Endothelial cell of umbilical vein (primary cell): ENCODE measurements at regions not wholly inside any gene's neighbourhood (a gene's known extent, or its start where the extent isn't known, plus 50 kb on each side); places are given as distances from the start of the nearest gene placed in this dataset.

ENCODE experiments used
- BruUV-seq: library from RNA; stranded (reverse); fragments of 400-500 nt; replicated peaks from 2 replicates; lab custom pipeline; 2021; lab: Mats Ljungman, UMichigan
- CTCF ChIA-PET: fragments of 300-600, 350-600 bp; sonication (Branson Sonifier 250); formaldehyde crosslinking; loops from one replicate; lab custom pipeline; 2021; ENCODE audit warnings: antibody characterized with exemption, inconsistent platforms; lab: Charles Lee
- POLR2A ChIA-PET: fragments of 300-600, 350-600 bp; sonication (Branson Sonifier 250); formaldehyde crosslinking; loops from one replicate; lab custom pipeline; 2021; ENCODE audit warnings: antibody characterized with exemption, inconsistent platforms; lab: Charles Lee
- DNase-seq: peaks from one replicate; pipeline ENCODE4 v3.0.0-alpha.2; 2011; ENCODE audit warnings: low read depth, low spot score
- FAIRE-seq: peaks from 2 replicates; lab custom pipeline; 2011; peaks lifted over from hg19 to GRCh38; lab: Jason Lieb, UNC
- H2AFZ ChIP-seq: 2 replicates; pipeline ENCODE4 v1.6.0; 2012; ENCODE audit warnings: low read depth, low read length, control low read depth, inconsistent platforms
- H3K27ac ChIP-seq: 2 replicates; pipeline ENCODE4 v1.5.1; 2011; ENCODE audit warnings: low read depth, mild to moderate bottlenecking, control low read depth, low read length, moderate library complexity; ENCODE audit not compliant: insufficient read depth
- H3K27me3 ChIP-seq, 2 experiments: 2 replicates each; pipeline versions ENCODE4 v1.6.0 to v1.6.1; 2011; ENCODE audit warnings: low read length in 2 of 2, mixed read lengths in 1 of 2; ENCODE audit not compliant: control insufficient read depth in 2 of 2, insufficient read depth in 2 of 2
- H3K36me3 ChIP-seq, 2 experiments: 2 replicates in 1 of 2; 3 replicates in 1 of 2; pipeline ENCODE4 v1.5.1; 2011; ENCODE audit warnings: low read length in 2 of 2, mild to moderate bottlenecking in 1 of 2, moderate library complexity in 1 of 2; ENCODE audit not compliant: control insufficient read depth in 2 of 2, insufficient read depth in 2 of 2; ENCODE audit errors: extremely low read depth in 1 of 2
- H3K4me1 ChIP-seq: 3 replicates; pipeline ENCODE4 v1.5.1; 2011; ENCODE audit warnings: mild to moderate bottlenecking, low read length; ENCODE audit not compliant: control insufficient read depth, insufficient read depth; ENCODE audit errors: extremely low read depth
- H3K4me2 ChIP-seq: 2 replicates; pipeline ENCODE4 v1.6.1; 2011; ENCODE audit warnings: low read length, control low read depth, mixed read lengths; ENCODE audit not compliant: insufficient read depth
- H3K4me3 ChIP-seq, 3 experiments: fragments of 200-600 bp in 1 of 3; sonication (generic), shearing (Covaris generic) in 1 of 3; replicated peaks in 1 of 3; 2 replicates each; pipeline ENCODE4 v1.5.1; 2011 to 2016; ENCODE audit warnings: control low read depth in 3 of 3, low read length in 3 of 3, mild to moderate bottlenecking in 2 of 3, inconsistent platforms in 1 of 3, low read depth in 1 of 3, moderate library complexity in 1 of 3; ENCODE audit not compliant: insufficient read depth in 1 of 3
- H3K79me2 ChIP-seq: 2 replicates; pipeline ENCODE4 v1.6.0; 2012; ENCODE audit warnings: low read length, inconsistent platforms; ENCODE audit not compliant: control insufficient read depth, insufficient read depth
- H3K9ac ChIP-seq: replicated peaks from 2 replicates; pipeline ENCODE3; 2011; ENCODE audit warnings: low read length, control low read depth; ENCODE audit not compliant: insufficient read depth; ENCODE audit errors: extremely low read depth
- H3K9me1 ChIP-seq: replicated peaks from 3 replicates; pipeline ENCODE4 v1.6.0; 2011; ENCODE audit warnings: mild to moderate bottlenecking, low read length; ENCODE audit not compliant: control insufficient read depth, insufficient read depth; ENCODE audit errors: extremely low read depth
- H3K9me3 ChIP-seq: replicated peaks from 2 replicates; pipeline ENCODE4 v1.5.1; 2012; ENCODE audit warnings: low read length, inconsistent platforms; ENCODE audit not compliant: control insufficient read depth, insufficient read depth
- H4K20me1 ChIP-seq: replicated peaks from 2 replicates; pipeline ENCODE3; 2011; ENCODE audit warnings: mild to moderate bottlenecking, low read length; ENCODE audit not compliant: control insufficient read depth, insufficient read depth; ENCODE audit errors: extremely low read depth
- CTCF ChIP-seq, 2 donors: IDR thresholded peaks; 1 replicate in 1 of 2; 2 replicates in 1 of 2; pipeline ENCODE4 v1.5.1; 2011; ENCODE audit warnings: low read length in 2 of 2, mild to moderate bottlenecking in 2 of 2, moderate library complexity in 2 of 2, control low read depth in 1 of 2, inconsistent platforms in 1 of 2, low read depth in 1 of 2; ENCODE audit not compliant: insufficient read depth in 1 of 2; ENCODE audit errors: extremely low read depth in 1 of 2
- EZH2 ChIP-seq: IDR thresholded peaks from 2 replicates; pipeline ENCODE4 v1.6.1; 2012; ENCODE audit warnings: borderline replicate concordance, low read depth, mild to moderate bottlenecking, moderate library complexity, low read length, inconsistent platforms; ENCODE audit not compliant: severe bottlenecking
- FOS ChIP-seq: IDR thresholded peaks from 2 replicates; pipeline ENCODE4 v1.6.1; 2011; ENCODE audit warnings: mild to moderate bottlenecking, low read length, moderate library complexity, borderline replicate concordance; ENCODE audit not compliant: insufficient read depth
- GATA2 ChIP-seq: IDR thresholded peaks from 2 replicates; pipeline ENCODE4 v1.7.0; 2011; ENCODE audit warnings: low read depth, mild to moderate bottlenecking, moderate library complexity, mixed read lengths, low read length; ENCODE audit not compliant: insufficient read length, insufficient read depth
- JUN ChIP-seq: IDR thresholded peaks from 2 replicates; pipeline ENCODE4 v1.6.1; 2011; ENCODE audit warnings: borderline replicate concordance, low read depth; ENCODE audit not compliant: insufficient read length, insufficient read depth
- MAX ChIP-seq: IDR thresholded peaks from 2 replicates; pipeline ENCODE4 v1.6.1; 2011; ENCODE audit not compliant: insufficient read depth, insufficient read length
- MYC ChIP-seq: IDR thresholded peaks from one replicate; pipeline ENCODE4 v1.6.1; 2011; ENCODE audit warnings: mild to moderate bottlenecking, low read depth, low read length
- POLR2A ChIP-seq: IDR thresholded peaks from 2 replicates; pipeline ENCODE4 v1.6.1; 2012; ENCODE audit warnings: low read depth, mild to moderate bottlenecking, control low read depth, low read length
- POLR2AphosphoS5 ChIP-seq: IDR thresholded peaks from 2 replicates; pipeline ENCODE4 v1.6.1; 2012; ENCODE audit warnings: low read depth, mild to moderate bottlenecking, control low read depth, low read length, moderate library complexity; ENCODE audit not compliant: insufficient read depth
- dilution Hi-C: fragments of 300-500 bp; cut with MboI; formaldehyde crosslinking; loops from one replicate; pipeline ENCODE4 v1.15.0; 2019; ENCODE audit warnings: low sequenced_read_pairs; ENCODE audit not compliant: extremely low pct_ligation_motif_present
- intact Hi-C: fragments of 100-400 bp; cut with micrococcal nuclease; formaldehyde crosslinking; loops from one replicate; pipeline ENCODE4 v1.10.0; 2022

- Histone ChIP-seq H3K4me1 (peaks cover 21% of the 10 kb centered on the region), H3K27me3 (no peaks in the 10 kb centered on the region), H3K79me2 (no peaks in the 10 kb centered on the region), H3K4me2 (no peak overlapping the region), H4K20me1 (no peaks in the 10 kb centered on the region), H3K27ac (no peak overlapping the region), H3K9ac (no peak overlapping the region), H2AFZ (no peak overlapping the region), H3K4me3 (no peak overlapping the region), H3K9me1 (no peaks in the 10 kb centered on the region), H3K36me3 (no peaks in the 10 kb centered on the region), H3K9me3 (no peaks in the 10 kb centered on the region)
- no TSS peak for BruUV-seq
- ChIA-PET CTCF (no interaction called here), POLR2A (no interaction called here)
- no peak for DNase-seq
- intact Hi-C loops = no loop called here
- TF ChIP-seq GATA2 (no peak), MAX (no peak), FOS (no peak), CTCF (IDR thresholded peaks at IDR 0.05; ENCODE audit: extremely low read depth in 1 of 2, insufficient read depth in 1 of 2, low read depth in 1 of 2, low read length in 2 of 2) (no peak), POLR2A (no peak), EZH2 (no peak), JUN (no peak), POLR2AphosphoS5 (no peak), MYC (no peak)
- FAIRE-seq = no peak
- dilution Hi-C loops = no loop called here
Observed at GRCh38 chr3:30353711-30354467, 252.5 kb upstream of the TGFBR2 start.
